Upper lobe of left lung (tissue), 4 donors: ENCODE measurements at regions not wholly inside any gene's neighbourhood (a gene's known extent, or its start where the extent isn't known, plus 50 kb on each side); places are given as distances from the start of the nearest gene placed in this dataset.

Experiments
- CTCF ChIP-seq, 6 experiments: fragments of 450-650 bp in 4 of 6; fragments of 200-600 bp in 2 of 6; sonication (generic) in 2 of 6; IDR thresholded peaks; one replicate each; pipeline ENCODE4 v1.5.1; 2016 to 2019; ENCODE audit warnings: antibody characterized with exemption in 6 of 6
- POLR2A ChIP-seq, 4 donors: fragments of 450-650 bp; IDR thresholded peaks; one replicate each; pipeline ENCODE4 v1.5.1; 2016 to 2017; ENCODE audit warnings: antibody characterized with exemption in 4 of 4, mild to moderate bottlenecking in 2 of 4
- POLR2AphosphoS5 ChIP-seq, 2 donors: sonication (generic); formaldehyde crosslinking; IDR thresholded peaks; one replicate each; pipeline ENCODE4 v1.5.1; 2017; ENCODE audit warnings: antibody characterized with exemption in 2 of 2

- TF ChIP-seq CTCF (IDR thresholded peaks at IDR 0.05) (no peak), POLR2AphosphoS5 (IDR thresholded peaks at IDR 0.05) (no peak), POLR2A (IDR thresholded peaks at IDR 0.05) (no peak)
These were observed 286.8 kb upstream of the CNTN6 start for GRCh38 chr3:806006-806405.
